DOHH2 (cell line): ENCODE measurements at regions not wholly inside any gene's neighbourhood (a gene's known extent, or its start where the extent isn't known, plus 50 kb on each side); places are given as distances from the start of the nearest gene placed in this dataset.

Source experiments
- H3F3A ChIP-seq: fragments of 200-600 bp; sonication (generic), shearing (Covaris generic); 2 replicates; pipeline ENCODE4 v1.6.0; 2016; ENCODE audit warnings: antibody characterized with exemption, mild to moderate bottlenecking; ENCODE audit not compliant: control insufficient read depth, insufficient read depth
- H3K27ac ChIP-seq: fragments of 200-600 bp; sonication (generic); 2 replicates; pipeline ENCODE4 v1.5.1; 2014; ENCODE audit warnings: low read depth, mild to moderate bottlenecking, low read length, moderate library complexity
- H3K27me3 ChIP-seq: fragments of 200-600 bp; sonication (generic); 2 replicates; pipeline ENCODE4 v1.6.1; 2014; ENCODE audit warnings: mild to moderate bottlenecking, low read length, mixed read lengths; ENCODE audit not compliant: control insufficient read depth
- H3K36me3 ChIP-seq: fragments of 200-600 bp; sonication (generic); 2 replicates; pipeline ENCODE4 v1.6.1; 2014; ENCODE audit warnings: mild to moderate bottlenecking, low read length, moderate library complexity, mixed read lengths; ENCODE audit not compliant: control insufficient read depth
- H3K4me1 ChIP-seq: fragments of 200-600 bp; sonication (generic); 2 replicates; pipeline ENCODE4 v1.6.1; 2014; ENCODE audit warnings: mild to moderate bottlenecking, low read length, mixed read lengths; ENCODE audit not compliant: control insufficient read depth
- H3K4me2 ChIP-seq: fragments of 200-600 bp; sonication (generic); 2 replicates; pipeline ENCODE4 v1.6.0; 2014; ENCODE audit warnings: mild to moderate bottlenecking, low read length, moderate library complexity
- H3K4me3 ChIP-seq: fragments of 200-600 bp; sonication (generic); 2 replicates; pipeline ENCODE4 v1.5.1; 2014; ENCODE audit warnings: mild to moderate bottlenecking, low read length, mixed read lengths
- H3K79me2 ChIP-seq: fragments of 200-600 bp; sonication (generic); 2 replicates; pipeline ENCODE4 v1.6.1; 2014; ENCODE audit warnings: mild to moderate bottlenecking, low read length, mixed read lengths; ENCODE audit not compliant: control insufficient read depth
- H3K9me2 ChIP-seq: fragments of 200-600 bp; sonication (generic); replicated peaks from 2 replicates; pipeline ENCODE4 v1.6.1; 2014; ENCODE audit warnings: mild to moderate bottlenecking, low read length, mixed read lengths; ENCODE audit not compliant: control insufficient read depth
- H3K9me3 ChIP-seq: fragments of 200-600 bp; sonication (generic); 2 replicates; pipeline ENCODE4 v1.6.1; 2014; ENCODE audit warnings: antibody characterized with exemption, low read length, mixed read lengths; ENCODE audit not compliant: control insufficient read depth, insufficient read depth
- H4K20me1 ChIP-seq: fragments of 200-600 bp; sonication (generic); 2 replicates; pipeline ENCODE4 v1.6.0; 2014; ENCODE audit warnings: low read depth, mild to moderate bottlenecking, antibody characterized with exemption, low read length, moderate library complexity; ENCODE audit not compliant: control insufficient read depth, insufficient read depth
- CTCF ChIP-seq: fragments of 200-600 bp; sonication (generic); IDR thresholded peaks from one replicate; pipeline ENCODE4 v1.5.1; 2014; ENCODE audit warnings: antibody characterized with exemption, mild to moderate bottlenecking, low read depth, low read length; ENCODE audit not compliant: poor library complexity, severe bottlenecking
- EZH2phosphoT487 ChIP-seq: fragments of 200-600 bp; sonication (generic); IDR thresholded peaks from 2 replicates; pipeline ENCODE4 v1.6.1; 2017; ENCODE audit warnings: borderline replicate concordance, mild to moderate bottlenecking, antibody characterized with exemption, low read length, moderate library complexity, mixed read lengths

- Histone ChIP-seq H3K27ac (no peak overlapping the region), H3K36me3 (no peaks in the 10 kb centered on the region), H3K79me2 (no peaks in the 10 kb centered on the region), H3K9me2 (no peaks in the 10 kb centered on the region), H3K9me3 (no peaks in the 10 kb centered on the region), H3F3A (no peaks in the 10 kb centered on the region), H3K4me1 (no peaks in the 10 kb centered on the region), H3K4me2 (no peak overlapping the region), H4K20me1 (no peaks in the 10 kb centered on the region), H3K27me3 (no peaks in the 10 kb centered on the region), H3K4me3 (no peak overlapping the region)
- no peak for TF ChIP-seq CTCF
- no peak for TF ChIP-seq EZH2phosphoT487
These were observed 144.7 kb downstream of the MYCN start for GRCh38 chr2:16085073-16085472.

- Histone ChIP-seq H3K27ac (no peak overlapping the region), H3K9me2 (no peaks in the 10 kb centered on the region), H3K9me3 (no peaks in the 10 kb centered on the region), H4K20me1 (no peaks in the 10 kb centered on the region), H3F3A (no peaks in the 10 kb centered on the region), H3K36me3 (no peaks in the 10 kb centered on the region), H3K79me2 (no peaks in the 10 kb centered on the region), H3K4me3 (no peak overlapping the region), H3K4me2 (no peak overlapping the region), H3K27me3 (no peaks in the 10 kb centered on the region), H3K4me1 (no peaks in the 10 kb centered on the region)
- TF ChIP-seq CTCF = no peak
- no peak for TF ChIP-seq EZH2phosphoT487
These were observed 143.9 kb downstream of the MYCN start for GRCh38 chr2:16084274-16084673.

- no peaks in the 10 kb centered on the region for H3K9me3 ChIP-seq
- no peaks in the 10 kb centered on the region for H3K27me3 ChIP-seq
- no peaks in the 10 kb centered on the region for H4K20me1 ChIP-seq
- no peaks in the 10 kb centered on the region for H3K36me3 ChIP-seq
- no peaks in the 10 kb centered on the region for H3F3A ChIP-seq
- no peaks in the 10 kb centered on the region for H3K9me2 ChIP-seq
- no peak overlapping the region for H3K27ac ChIP-seq
- H3K4me1 ChIP-seq = no peaks in the 10 kb centered on the region
- TF ChIP-seq EZH2phosphoT487 (no peak), CTCF (no peak)
- H3K79me2 ChIP-seq = no peaks in the 10 kb centered on the region
- H3K4me2 ChIP-seq = no peak overlapping the region
- H3K4me3 ChIP-seq = no peak overlapping the region
These were observed 141.9 kb downstream of the MYCN start for GRCh38 chr2:16082276-16082675.
